ENCODE measurements at regions not wholly inside any gene's neighbourhood (a gene's known extent, or its start where the extent isn't known, plus 50 kb on each side); places are given as distances from the start of the nearest gene placed in this dataset.
"Not testable (repeated sequence)": the region's sequence is repeated elsewhere in the genome, so short reads cannot be mapped to it uniquely, and the experiment has no call there.

DNA sequence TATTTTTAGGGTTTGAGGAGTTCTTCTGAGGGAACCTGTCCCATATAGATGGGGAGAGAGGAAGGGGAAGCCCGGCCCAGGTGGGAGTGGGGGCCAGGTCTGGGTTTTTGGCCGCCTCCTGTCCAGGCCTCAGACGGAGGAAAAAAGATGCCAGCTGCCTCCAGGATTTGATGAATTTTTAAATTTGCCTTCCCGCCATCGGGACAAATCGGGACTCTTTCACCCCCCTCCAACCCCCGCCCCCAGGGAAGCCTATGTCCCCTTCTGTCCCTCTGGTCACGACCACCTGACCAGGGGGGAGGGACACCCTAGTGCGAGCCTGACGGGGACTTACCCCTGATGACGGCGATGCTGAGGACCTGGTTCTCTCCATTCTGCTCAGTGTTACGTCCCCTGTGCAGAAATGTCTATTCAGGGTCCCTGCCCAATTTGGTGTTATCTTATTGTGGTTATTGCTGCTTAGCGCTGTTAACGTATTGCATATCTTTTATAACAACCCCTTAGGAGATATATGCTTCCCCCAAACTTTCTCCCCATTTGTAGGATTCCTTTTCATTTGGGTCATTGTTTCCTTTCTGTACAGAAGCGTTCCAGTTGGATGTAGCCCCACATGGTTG, 115.9 kb upstream of the GRK3 start:
- ATAC-seq (peak; percentile 16), DNase-seq (ENCODE audit: low spot score) (no peak)

DNA sequence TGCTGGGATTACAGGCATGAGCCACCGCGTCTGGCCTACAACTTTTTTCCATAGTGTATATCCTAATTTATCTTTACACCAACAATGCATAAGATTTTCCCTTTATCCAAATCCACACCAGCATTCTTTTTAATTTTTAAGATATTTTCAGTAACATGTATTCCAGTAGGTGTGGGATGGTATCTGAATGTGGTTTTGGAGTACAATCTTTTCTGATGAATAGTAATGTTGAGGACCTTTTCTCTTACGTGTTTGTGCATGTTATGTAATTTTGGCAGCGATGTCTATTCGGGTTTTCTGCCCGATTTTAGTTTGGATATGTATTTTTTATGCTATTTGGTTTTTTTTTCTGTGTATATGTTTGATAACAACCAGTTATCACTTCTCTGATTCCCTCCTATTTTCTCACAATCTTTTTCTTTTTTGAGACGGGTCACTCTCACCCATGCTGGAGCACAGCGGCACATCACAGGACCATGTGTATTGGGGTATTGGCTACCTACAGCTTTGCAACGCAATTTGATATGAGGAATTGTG, 114.6 kb upstream of the GRK3 start:
- no peak for ATAC-seq
- no peak for DNase-seq (ENCODE audit: low spot score)

DNA sequence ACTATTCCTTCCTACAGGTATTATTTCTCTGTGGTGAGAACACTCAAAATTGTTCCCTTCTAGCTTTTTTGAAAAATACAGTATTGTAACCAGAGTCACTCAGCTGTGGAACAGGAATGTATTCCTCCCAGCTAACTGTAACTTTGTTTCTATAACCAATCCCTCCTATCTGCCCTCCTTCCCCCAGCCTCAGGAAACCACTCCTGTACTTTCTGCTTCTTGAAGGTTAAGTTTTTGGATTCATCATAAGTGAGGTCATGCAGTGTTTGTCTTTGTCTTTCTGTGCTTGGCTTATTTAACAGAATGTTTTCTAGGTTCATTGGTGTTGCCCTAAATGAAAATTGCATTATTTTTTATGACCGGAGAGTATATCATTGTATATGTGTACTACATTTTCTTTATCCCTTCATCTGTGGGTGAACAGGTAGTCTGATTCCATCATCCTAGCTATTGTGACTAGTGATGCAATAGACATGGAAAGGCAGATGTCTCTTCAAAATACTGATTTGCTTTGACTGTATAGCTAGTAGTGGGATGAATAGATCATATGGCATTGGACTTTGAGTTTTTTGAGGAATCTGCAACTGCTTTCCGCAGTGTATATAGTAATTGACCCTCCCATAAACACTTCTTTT, 112.9 kb upstream of the GRK3 start:
- ATAC-seq (no peak), DNase-seq (ENCODE audit: low spot score) (no peak)

DNA sequence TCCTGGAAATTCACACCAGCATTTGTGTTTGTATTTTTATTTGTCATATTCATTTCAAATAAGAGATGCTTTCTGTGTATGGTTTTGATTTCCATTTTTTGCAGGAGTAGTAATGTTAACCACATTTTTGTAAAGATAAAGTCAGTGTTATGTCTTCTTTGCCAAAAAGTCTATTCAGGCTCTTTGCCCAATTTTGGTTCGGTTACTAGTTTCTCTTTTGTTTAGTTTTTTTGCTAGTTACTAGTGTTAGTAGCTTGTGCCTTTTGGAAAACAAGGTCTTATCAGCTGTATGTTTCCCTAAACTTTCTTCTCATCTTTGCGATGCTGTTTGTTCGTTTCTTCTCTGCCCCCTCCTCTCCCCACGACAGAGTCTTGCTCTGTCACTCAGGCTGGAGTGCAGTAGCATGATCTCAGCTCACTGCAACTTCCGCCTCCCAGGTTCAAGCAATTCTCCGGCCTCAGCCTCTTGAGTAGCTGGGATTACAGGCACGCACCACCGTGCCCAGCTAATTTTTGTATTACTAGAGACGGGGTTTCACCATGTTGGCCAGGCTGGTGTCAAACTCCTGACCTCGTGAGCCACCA, 112.3 kb upstream of the GRK3 start:
- DNase-seq (ENCODE audit: low spot score) = no peak
- ATAC-seq = no peak

DNA sequence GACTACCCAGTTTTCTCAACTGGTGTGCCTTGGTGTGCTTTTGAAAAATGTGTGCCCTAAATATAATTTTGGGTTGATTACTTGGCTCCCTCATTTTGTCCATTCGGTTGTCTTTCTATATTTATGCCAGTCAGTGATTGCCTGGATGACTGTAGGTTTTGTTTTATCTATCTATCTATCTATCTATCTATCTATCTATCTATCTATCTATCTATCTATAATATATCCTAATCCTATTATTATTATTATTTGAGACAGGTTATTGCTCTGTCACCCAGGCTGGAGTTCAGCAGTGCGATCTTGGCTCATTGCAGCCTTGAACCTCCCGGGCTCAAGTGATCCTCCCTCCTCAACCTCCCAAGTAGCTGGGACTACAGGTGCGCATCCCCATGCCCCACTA, 111.4 kb upstream of the GRK3 start:
- DNase-seq (ENCODE audit: low spot score) (no peak), ATAC-seq (no peak)

DNA sequence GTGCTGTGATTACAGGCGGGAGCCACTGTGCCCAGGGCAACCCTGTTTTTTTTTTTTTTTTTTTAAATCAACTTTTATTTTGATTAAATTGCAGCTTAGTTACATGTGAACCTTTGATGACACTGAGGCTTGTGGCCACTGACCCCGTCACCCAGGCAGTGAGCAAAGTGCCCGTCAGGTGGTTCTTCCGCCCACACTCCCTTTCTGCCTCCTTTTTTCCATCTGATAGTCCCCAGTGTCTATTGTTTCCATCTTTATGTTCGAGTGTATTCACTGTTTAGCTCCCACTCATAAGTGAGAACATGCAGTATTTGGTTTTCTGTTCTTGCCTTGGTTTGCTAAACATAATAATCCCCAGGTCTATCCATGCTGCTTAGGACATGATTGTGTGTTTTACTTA, 110.9 kb upstream of the GRK3 start:
- ATAC-seq (peak; percentile 79), DNase-seq (ENCODE audit: low spot score) (no peak)

DNA sequence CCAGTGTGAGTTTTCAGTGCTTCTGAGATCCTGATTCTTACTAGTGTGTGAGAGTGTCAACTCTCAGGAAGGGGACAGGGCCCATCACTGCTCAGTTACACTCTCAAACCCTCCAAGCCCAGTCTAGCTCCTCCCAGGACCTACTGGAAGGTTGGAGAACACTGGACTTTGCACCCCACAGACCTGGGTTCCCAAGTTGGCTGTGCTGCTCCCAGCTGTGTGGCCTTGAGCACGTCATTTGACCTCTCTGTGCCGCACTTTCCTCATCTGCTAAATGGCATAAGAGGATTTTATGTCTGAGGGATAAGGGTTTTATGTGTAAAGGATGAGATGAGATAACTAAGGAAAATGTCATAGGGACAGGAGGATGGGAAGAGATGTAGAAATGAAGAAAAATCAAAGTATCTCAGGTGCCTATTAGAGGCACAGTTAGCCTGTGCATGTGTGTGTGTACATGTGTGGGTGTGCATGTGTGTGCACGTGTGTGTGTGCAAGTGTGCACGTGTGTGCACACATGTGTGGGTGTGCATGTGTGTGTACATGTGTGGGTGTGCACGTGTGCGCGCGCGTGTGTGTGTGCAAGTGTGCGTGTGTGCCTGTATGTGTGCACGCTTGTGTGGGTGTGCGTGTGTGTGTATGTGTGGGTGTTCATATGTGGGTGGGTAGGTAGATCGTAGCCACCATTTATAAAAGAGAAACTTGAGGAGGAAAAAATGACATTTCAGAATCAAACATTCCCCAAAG, 108.0 kb upstream of the GRK3 start:
- ATAC-seq = peak; percentile 35
- DNase-seq (ENCODE audit: low spot score) = not testable (repeated sequence)

DNA sequence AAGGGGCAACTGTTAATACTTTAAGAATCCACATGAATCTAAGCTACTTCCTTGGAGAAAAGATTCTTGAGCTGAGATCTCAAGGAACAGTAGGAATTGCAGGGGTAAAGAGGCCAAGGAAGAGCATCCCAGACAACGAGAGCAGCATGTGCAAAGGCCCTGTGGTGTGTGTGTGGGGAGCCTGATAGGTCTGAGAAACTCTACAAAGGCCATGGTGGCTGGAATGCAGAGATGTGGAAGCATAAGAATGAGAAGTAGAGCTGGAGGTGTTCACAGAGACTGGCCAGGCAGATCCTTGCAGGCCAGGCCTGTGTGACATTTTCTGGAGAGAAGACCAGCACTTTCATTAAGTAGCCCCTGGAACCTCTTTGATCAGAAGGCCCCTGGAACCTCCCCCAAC, 105.8 kb upstream of the GRK3 start:
- ATAC-seq; DNase-seq (ENCODE audit: low spot score): not testable (repeated sequence)

DNA sequence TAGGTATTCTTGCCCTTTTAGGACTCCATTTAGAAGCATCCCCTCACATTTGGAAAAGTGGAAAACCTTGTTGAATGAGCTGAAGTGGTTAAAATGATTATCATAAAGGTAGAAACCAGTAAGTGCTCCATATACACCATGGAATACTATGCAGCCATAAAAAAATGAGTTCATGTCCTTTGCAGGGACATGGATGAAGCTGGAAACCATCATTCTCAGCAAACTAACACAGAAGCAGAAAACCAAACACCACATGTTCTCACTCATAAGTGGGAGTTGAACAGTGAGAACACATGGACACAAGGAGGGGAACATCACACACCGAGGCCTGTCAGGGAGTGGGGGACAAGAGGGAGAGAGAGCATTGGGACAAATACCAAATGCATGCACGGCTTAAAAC, 103.8 kb upstream of the GRK3 start:
- not testable (repeated sequence) for ATAC-seq; DNase-seq (ENCODE audit: low spot score)

DNA sequence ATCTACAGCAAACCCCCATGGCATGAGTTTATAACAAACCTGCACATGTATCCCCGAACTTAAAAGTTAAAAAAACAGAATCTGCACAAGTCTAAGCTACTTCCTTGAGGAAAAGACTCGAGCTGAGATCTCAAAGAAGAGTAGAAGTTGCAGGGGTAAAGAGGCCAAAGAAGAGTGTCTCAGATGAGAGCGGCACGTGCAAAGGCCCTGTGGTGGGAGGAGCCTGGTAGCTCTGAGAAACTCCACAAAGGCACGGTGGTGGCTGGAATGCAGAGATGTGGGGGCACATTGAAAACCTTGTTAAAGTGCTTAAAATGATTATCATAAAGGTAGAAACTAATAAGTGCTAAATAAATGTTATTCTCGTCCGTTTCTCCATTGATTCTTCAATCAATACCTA, 103.2 kb upstream of the GRK3 start:
- DNase-seq (ENCODE audit: low spot score) = no peak
- no peak for ATAC-seq

DNA sequence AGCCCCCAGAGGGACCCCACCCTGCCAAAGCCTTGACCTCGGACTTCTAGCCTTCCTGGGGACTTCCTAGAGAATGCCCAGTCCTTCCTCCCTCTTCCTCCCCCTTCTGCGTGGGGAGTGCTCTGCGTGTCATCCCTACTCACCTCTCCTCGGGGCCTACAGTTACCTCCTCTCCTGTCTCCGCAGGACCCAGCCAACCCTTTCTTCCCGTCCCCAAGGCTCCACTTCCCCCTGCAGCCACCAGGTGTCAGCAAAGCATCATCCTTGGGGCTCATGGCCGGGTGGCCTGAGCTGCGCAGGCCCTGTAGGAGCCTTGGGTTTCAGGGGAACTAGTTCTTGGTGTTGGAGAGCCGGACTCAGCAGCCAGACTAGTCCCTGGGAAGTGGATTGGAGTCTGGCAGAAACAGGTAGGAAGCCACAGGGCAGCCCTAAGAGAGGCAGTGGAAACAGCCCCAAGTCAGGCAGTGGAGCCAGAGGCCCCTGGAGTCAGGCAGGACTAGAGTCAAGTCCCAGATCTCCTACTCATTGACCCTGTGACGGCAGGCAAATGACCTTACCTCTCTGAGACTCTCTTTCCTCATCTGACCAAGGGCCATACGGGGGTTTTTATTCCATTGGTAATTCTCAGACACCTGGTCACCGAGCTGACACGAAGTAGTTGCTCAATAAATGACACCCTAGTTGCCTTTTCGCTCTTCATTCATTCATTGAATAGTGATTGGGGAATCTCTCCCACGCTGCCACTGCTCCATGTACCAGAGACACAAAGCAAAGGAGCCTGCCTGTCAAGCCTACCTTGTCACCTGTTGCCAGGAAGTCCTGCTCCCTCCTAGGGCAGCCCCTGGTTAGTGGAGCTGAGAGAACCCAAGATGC, 101.8 kb upstream of the GRK3 start:
- DNase-seq (ENCODE audit: low spot score) (peak; percentile 76), ATAC-seq (peak; percentile 100)

DNA sequence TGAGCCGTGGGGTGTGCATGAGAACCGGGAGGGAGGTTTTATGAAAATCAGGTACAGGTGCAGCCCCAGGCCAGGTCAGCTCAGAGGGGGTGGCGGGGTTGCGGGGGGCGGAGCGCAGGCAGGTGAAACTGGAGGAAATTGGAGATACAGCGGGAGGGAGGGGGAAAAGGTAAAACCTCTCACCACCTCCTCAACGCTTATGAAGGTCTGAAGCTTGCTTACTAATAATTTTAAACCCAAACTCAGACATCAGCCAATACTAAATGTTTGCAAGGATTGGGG, 101.2 kb upstream of the GRK3 start:
- ATAC-seq; DNase-seq (ENCODE audit: low spot score): not testable (repeated sequence)

DNA sequence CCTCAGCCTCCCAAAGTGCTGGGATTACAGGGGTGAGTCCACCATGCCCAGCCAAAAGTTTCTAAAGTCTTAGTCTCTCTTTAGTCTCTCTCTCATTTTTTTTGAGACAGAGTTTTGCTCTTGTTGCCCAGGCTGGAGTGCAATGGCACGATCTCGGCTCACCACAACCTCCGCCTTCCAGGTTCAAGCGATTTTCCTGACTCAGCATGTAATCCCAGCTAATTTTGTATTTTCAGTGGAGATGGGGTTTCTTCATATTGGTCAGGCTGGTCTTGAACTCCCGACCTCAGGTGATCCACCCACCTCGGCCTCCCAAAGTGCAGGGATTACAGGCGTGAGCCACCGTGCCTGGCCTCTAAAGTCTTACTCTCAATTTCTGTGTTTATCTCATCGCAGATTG, 100.1 kb upstream of the GRK3 start:
- not testable (repeated sequence) for ATAC-seq; DNase-seq (ENCODE audit: low spot score)

DNA sequence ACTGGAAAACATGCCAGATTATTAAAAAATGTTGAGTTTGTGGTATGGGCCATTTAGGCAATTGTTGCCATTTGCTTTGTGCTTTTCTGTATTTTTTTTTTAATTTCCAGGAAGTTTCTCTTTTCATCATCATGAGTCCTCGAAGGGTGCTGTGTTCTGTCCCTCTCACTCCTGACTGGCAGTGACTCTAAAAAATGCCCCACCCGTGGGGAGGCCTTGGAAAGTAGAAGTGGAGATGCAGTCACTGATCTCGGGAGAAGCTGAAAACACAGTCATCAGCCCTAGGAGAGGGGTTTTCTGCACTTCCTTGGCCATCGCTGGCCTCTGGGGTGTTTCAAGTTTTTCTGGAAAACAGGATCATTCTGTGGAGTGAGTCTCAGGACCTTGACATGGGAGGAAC, 98.5 kb upstream of the GRK3 start:
- ATAC-seq (no peak), DNase-seq (ENCODE audit: low spot score) (no peak)

DNA sequence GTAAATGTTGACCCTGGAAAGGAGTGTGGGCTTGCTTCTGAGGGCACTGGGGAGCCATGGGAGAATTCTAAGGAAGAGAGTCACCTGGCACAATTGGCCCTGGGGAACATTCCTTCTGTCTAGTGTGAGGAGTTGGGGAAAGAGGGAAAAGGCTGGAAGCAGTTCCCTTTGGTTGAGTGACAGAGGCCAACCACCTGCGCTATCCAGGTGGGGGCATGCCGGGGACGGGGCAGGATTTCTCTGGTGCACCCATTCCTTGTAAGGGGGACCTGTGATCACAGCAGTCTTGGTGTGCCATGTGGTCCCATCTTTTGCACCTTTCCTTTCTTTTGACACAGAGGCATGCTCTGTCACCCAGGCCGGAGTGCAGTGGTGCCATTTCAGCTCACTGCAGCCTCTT, 92.1 kb upstream of the GRK3 start:
- no peak for ATAC-seq
- no peak for DNase-seq (ENCODE audit: low spot score)

DNA sequence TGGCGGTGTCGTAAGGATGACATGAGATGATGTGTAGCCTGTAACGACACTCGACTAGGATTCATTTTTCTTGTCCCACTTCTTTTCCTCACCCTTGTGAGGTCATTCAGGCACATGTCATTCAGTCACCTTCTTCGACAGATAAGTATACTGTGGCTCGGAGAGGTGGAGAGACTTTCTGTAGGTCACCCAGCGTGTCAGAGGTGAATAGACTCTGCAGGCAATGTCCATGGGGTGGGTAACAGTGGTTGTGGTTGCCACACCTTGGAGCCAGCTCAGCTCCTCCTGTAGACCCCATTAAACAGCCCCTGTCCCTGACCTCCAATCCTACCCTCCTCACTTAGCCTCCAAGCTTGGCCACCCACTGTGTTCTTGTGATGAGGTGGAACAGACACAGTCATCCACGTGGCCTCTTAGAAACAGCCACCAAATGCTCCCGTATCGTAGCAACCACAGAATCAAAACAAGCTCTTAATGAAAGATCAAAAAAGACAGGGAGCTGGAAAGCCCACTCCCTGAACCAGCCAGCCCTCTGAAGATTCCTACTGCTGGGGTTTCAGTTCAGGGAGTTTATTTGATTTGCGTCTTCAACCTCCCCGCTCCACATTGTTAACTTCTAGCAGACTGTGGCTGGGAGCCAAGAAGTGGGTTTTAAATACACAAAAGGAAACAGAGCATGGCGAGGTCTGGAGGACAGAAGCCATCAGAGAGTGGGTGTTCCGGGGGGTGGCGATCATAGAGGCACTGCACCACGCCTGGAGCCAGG, 89.0 kb upstream of the GRK3 start:
- no peak for DNase-seq (ENCODE audit: low spot score)
- no peak for ATAC-seq

DNA sequence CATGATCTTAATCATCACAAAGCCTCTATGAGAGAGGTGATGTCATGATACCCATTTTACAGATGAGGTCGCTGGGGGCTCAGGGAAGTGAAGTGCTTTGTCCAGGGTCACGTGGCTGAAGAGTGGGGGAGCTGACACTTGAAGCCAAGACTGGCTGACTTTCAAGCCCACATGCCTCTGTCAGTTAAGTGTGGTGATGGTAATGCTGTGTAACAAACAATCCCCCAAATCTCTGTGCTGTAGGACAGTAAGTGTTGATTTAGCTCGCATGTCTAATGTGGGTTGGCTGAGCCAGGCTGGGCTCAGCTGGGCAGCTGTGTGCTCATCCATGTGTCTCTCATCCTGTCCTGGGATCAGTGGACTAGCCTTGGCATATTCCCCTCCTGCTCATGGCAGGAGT, 87.1 kb upstream of the GRK3 start:
- ATAC-seq (no peak), DNase-seq (ENCODE audit: low spot score) (no peak)

DNA sequence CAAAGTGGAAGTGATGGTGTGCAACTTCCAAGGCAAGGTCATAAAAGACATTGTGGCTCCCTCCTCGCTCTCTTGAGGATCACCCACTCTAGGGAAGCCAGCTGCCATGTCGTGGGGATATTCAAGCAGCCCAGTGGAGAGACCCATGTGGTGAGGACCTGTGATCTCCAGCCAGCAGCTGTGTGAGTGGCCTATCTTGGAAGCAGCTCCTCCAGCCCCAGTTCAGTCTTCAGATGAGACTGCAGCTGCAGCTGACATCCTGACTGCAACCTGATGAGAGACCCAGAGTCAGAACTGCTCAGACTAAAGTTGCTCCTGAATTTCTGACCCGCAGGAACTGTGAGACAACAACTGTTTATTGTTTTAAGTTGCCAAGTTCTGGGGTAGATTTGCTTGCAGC, 86.4 kb upstream of the GRK3 start:
- DNase-seq (ENCODE audit: low spot score) (no peak), ATAC-seq (no peak)

DNA sequence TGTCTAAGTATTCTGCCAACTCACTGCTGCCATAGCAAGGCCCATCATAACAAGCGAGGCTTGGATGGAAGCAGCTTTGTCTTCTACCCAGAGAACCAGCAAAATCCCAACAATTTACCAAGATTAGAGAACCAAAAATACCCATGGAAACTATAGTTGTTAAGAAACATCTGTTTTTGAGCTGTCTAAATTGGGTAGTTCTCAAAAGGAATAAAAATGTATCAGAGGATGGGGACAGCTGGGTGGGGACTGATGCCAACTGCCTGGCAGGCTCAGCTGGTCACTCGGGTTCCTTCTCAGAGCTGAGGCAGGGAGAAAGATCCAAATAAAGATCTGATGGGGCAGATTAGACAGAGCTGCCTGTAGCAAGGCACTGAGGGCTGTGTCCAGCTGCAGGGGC, 85.9 kb upstream of the GRK3 start:
- DNase-seq (ENCODE audit: low spot score) = no peak

DNA sequence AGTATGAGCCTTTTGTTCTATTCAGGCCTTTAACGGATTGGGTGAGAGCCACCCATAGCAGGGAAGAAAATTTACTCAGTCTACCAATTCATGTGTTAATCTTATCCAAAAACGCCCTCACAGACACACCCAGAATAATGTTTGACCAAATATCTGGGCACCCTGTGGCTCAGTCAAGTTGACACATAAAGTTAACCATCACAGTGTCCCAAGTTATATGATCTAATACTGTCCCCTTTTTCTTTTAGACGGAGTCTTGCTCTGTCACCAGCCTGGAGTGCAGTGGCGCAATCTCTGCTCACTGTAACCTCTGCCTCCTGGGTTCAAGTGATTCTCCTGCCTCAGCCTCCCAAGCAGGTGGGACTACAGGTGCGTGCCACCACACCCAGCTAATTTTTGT, 83.6 kb upstream of the GRK3 start:
- not testable (repeated sequence) for ATAC-seq; DNase-seq (ENCODE audit: low spot score)

More for the DNA sequence above, 85.9 kb upstream of the GRK3 start:
- ATAC-seq = no peak
